Activated T-cell treated with anti-CD3 and anti-CD28 coated beads, Interleukin-2, amount 50 U/mL, for 72 hours (primary cell): ENCODE measurements at regions not wholly inside any gene's neighbourhood (a gene's known extent, or its start where the extent isn't known, plus 50 kb on each side); places are given as distances from the start of the nearest gene placed in this dataset.
A peak's percentile ranks its signal among the peaks of the same experiment; 100 is the strongest.

ENCODE experiments used
- ATAC-seq, 2 donors: fragments of 150-1000 bp; cut with Tn5 transposase; replicated peaks in 1 of 2; 2 replicates each; pipeline ENCODE4 v1.10.0; 2021; ENCODE audit warnings: moderate library complexity in 2 of 2, mild to moderate bottlenecking in 1 of 2
- DNase-seq, 2 donors: peaks; one replicate each; pipeline ENCODE4 v3.0.0; 2021 to 2022; ENCODE audit warnings: mixed read lengths in 1 of 2
- H3K27ac Mint-ChIP-seq: one replicate; pipeline ENCODE4 v1.8.0; 2022; ENCODE audit warnings: mild to moderate bottlenecking, moderate library complexity, mixed read lengths
- H3K27me3 Mint-ChIP-seq: one replicate; pipeline ENCODE4 v1.8.0; 2022; ENCODE audit warnings: low read depth, mixed read lengths
- H3K36me3 Mint-ChIP-seq, 2 donors: one replicate each; pipeline ENCODE4 v1.8.0; 2022; ENCODE audit warnings: mixed read lengths in 2 of 2, mild to moderate bottlenecking in 1 of 2; ENCODE audit not compliant: insufficient read depth in 2 of 2
- H3K4me1 Mint-ChIP-seq: one replicate; pipeline ENCODE4 v1.8.0; 2022; ENCODE audit warnings: low read depth, mixed read lengths
- H3K4me3 Mint-ChIP-seq, 2 donors: one replicate each; pipeline ENCODE4 v1.8.0; 2022; ENCODE audit warnings: mild to moderate bottlenecking in 2 of 2, mixed read lengths in 2 of 2, moderate library complexity in 2 of 2
- H3K9me3 Mint-ChIP-seq, 2 donors: one replicate each; pipeline ENCODE4 v1.8.0; 2022; ENCODE audit warnings: mixed read lengths in 2 of 2

DNA sequence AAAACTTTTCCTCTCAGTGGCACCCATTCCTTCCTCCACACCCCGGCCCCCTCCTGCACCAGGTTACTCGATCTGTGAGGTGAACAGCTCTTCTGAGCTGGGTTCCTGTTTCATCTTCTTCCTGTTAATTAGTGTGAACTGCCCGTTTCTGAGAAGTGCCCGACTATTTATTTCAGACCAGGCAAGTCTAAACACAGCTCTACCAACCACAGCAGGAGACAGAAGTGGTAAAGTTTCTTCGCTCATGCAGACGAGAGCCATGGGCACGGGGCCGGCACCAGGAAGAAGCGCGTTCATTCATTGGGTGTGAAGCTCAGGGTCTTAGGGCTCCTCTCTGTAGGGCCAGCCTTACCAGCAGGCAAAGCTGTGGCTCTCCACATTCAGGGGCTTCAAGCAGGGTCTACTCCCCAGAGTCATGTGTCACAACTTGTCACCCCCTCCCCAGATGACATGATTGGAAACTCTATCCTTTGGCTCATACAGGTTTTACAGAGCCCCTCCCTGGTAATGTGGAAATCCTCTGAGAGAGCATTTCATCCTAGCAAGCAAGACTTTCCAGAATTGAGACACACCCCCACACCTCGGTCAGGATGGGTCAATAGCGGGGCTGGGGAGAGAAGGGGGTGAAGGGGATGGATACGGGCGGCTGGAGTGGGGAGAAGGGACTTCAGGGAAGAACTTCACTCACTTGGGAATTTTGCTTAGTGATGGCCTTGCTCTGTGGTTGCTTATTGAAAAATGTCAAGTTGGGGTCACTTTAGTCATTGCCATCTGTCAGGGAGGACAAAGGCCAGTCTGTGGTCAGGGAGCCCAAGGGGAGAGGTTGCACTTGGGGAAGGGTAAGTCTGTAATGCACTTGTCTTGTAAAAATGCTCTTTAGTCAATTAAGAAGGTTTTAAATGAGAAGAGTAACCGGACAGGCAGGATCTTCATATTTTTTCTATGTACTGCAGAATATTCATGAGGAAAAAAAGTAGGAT lies 121.6 kb upstream of the TRIM2 start:
- peak overlapping the region in 1 of 2 donors; percentile 15 for H3K4me3 Mint-ChIP-seq
- peaks cover 24% of the 10 kb centered on the region for H3K27me3 Mint-ChIP-seq
- H3K36me3 Mint-ChIP-seq, result peaks cover 0 to 8% of the 10 kb centered on the region in 2 donors
- no peak overlapping the region for H3K27ac Mint-ChIP-seq
- no peak for DNase-seq
- no peak for ATAC-seq
- peaks cover 43% of the 10 kb centered on the region for H3K4me1 Mint-ChIP-seq
- no peaks in the 10 kb centered on the region for H3K9me3 Mint-ChIP-seq

DNA sequence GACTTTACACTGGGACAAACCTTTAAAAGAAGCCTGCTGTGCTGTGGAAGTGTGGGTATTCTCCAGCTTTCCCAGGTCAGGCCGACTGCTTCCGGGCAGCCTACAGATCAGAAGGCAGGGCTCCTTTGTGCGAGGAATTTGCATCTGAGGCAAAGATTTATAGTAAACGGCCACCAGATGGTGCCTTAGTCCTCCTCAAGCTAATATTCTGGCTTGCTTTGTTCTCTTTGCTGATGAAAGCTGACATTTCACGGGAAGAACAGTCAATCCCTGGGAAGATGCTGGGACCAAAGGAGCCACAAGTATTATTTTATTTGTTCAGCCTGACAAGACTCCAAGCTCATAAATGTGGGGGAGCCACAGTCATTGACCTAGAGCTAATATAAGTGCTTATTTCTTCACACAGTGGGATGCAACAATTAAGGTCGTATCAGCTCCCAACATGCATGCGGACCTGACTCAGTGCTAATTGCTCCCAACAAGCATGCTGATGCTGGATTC lies 120.7 kb upstream of the TRIM2 start:
- peak overlapping the region; percentile 55 to 64 for H3K4me3 Mint-ChIP-seq
- peaks cover 43% of the 10 kb centered on the region for H3K4me1 Mint-ChIP-seq
- H3K27me3 Mint-ChIP-seq, result peaks cover 24% of the 10 kb centered on the region
- ATAC-seq (peak; percentile 54 to 58), DNase-seq (peak; percentile 37 to 45)
- peaks cover 0 to 8% of the 10 kb centered on the region in 2 donors for H3K36me3 Mint-ChIP-seq
- no peak overlapping the region for H3K27ac Mint-ChIP-seq
- H3K9me3 Mint-ChIP-seq, result no peaks in the 10 kb centered on the region

- peaks cover 24% of the 10 kb centered on the region for H3K27me3 Mint-ChIP-seq
- no peak overlapping the region for H3K27ac Mint-ChIP-seq
- ATAC-seq, result no peak
Measured at GRCh38 chr4:153084224-153084979, 119.8 kb upstream of the TRIM2 start.

GRCh38 chr4:153084980-153085630 lies 119.1 kb upstream of the TRIM2 start:
- peak; percentile 85 to 91 for DNase-seq
- peak overlapping the region; percentile 48 for H3K4me3 Mint-ChIP-seq
- peaks cover 0 to 8% of the 10 kb centered on the region in 2 donors for H3K36me3 Mint-ChIP-seq
- peaks cover 39% of the 10 kb centered on the region for H3K4me1 Mint-ChIP-seq
- H3K9me3 Mint-ChIP-seq, result no peaks in the 10 kb centered on the region
- peaks cover 24% of the 10 kb centered on the region for H3K27me3 Mint-ChIP-seq
- peak; percentile 87 to 95 for ATAC-seq
- H3K27ac Mint-ChIP-seq, result peak overlapping the region; percentile 1

More at GRCh38 chr4:153084224-153084979, 119.8 kb upstream of the TRIM2 start:
- Mint-ChIP-seq H3K4me3 (no peak overlapping the region), H3K9me3 (no peaks in the 10 kb centered on the region), H3K4me1 (peaks cover 43% of the 10 kb centered on the region), H3K36me3 (peaks cover 0 to 8% of the 10 kb centered on the region in 2 donors)
- DNase-seq, result no peak

DNA sequence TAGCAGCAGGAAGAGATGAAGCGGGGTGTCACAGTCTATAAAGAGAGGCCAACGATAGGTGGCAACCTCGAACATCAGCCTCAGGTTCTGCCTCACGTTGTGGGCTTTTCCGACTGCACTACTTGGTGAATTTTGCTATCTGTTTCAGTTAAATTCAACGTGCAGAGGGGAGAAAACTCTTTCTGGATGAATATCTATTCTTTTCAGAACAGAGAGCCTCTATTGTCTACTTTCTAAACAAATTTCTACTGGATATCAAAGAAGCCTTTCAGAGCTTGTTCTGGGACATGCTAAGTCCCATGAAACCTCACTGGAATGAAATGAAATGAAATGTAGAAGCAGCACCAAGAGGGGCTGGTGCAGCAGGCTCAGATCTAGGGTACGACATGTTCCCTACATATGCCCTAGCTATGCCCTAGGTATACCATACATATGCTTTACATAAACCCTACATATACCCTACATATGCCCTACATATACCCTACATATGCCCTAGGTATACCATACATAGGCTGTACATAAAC lies 116.5 kb upstream of the TRIM2 start:
- no peaks in the 10 kb centered on the region for H3K9me3 Mint-ChIP-seq
- no peak overlapping the region for H3K4me3 Mint-ChIP-seq
- DNase-seq (no peak), ATAC-seq (no peak)
- peaks cover 11% of the 10 kb centered on the region for H3K27me3 Mint-ChIP-seq
- no peak overlapping the region for H3K27ac Mint-ChIP-seq
- H3K4me1 Mint-ChIP-seq, result peaks cover 30% of the 10 kb centered on the region
- peaks cover 0 to 8% of the 10 kb centered on the region in 2 donors for H3K36me3 Mint-ChIP-seq

DNA sequence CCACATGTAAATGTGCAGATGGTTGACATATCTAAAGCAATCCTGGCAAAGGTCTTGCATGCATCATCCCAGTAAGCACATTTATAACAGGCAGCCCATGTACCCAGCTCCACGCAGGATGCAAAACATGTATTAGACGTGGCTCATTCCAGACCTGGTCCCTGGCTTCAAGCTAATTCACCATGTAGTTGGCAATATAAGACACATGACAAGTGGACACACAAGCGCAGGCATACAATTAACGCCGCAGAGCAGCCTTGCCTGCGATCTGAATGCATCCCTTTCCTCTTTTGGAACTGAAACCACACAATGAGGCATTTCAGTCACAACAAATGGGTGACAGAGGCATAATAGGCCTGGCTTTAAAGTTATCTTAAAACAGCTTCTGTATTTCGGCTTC lies 114.5 kb upstream of the TRIM2 start:
- Mint-ChIP-seq H3K4me1 (peaks cover 14% of the 10 kb centered on the region), H3K27ac (no peak overlapping the region), H3K36me3 (peaks cover 0 to 8% of the 10 kb centered on the region in 2 donors), H3K4me3 (no peak overlapping the region), H3K27me3 (peaks cover 5% of the 10 kb centered on the region), H3K9me3 (no peaks in the 10 kb centered on the region)
- ATAC-seq (no peak), DNase-seq (no peak)

DNA sequence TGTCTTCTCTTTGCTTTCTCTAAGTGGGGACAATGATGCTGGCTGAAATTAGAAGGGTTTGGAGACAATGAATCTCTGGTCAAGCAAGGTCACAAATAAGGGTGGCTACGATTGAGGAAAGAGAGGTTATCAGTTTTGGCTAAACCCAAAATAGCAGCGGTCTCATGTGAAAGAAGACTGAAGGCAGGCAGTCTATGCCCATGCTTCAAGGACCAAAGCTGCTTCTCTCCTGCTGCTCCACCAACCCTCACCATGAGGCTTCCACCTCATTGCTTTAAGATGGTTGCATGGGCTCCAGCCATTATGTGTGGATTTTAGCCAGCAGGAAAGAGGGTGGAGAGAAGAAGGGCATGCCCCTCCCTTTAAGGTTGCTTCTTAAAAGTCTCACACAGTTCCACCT lies 114.1 kb upstream of the TRIM2 start:
- Mint-ChIP-seq H3K36me3 (peaks cover 0 to 8% of the 10 kb centered on the region in 2 donors), H3K27me3 (peaks cover 5% of the 10 kb centered on the region), H3K4me3 (no peak overlapping the region), H3K27ac (no peak overlapping the region), H3K4me1 (peaks cover 9% of the 10 kb centered on the region), H3K9me3 (no peaks in the 10 kb centered on the region)
- DNase-seq (no peak), ATAC-seq (no peak)

GRCh38 chr4:153090670-153091385 lies 113.4 kb upstream of the TRIM2 start:
- no peak for DNase-seq
- no peaks in the 10 kb centered on the region for H3K9me3 Mint-ChIP-seq
- ATAC-seq, result no peak
- H3K27ac Mint-ChIP-seq, result no peak overlapping the region
- peaks cover 3% of the 10 kb centered on the region for H3K4me1 Mint-ChIP-seq
- H3K27me3 Mint-ChIP-seq, result peaks cover under 1% of the 10 kb centered on the region
- H3K36me3 Mint-ChIP-seq, result peaks cover 0 to 5% of the 10 kb centered on the region in 2 donors
- no peak overlapping the region for H3K4me3 Mint-ChIP-seq

GRCh38 chr4:153093396-153093795 lies 110.8 kb upstream of the TRIM2 start:
- ATAC-seq (no peak), DNase-seq (no peak)
- Mint-ChIP-seq H3K4me3 (no peak overlapping the region), H3K4me1 (no peaks in the 10 kb centered on the region), H3K36me3 (no peaks in the 10 kb centered on the region), H3K27ac (no peak overlapping the region), H3K27me3 (no peaks in the 10 kb centered on the region), H3K9me3 (no peaks in the 10 kb centered on the region)

- no peak overlapping the region for H3K27ac Mint-ChIP-seq
- H3K36me3 Mint-ChIP-seq, result no peaks in the 10 kb centered on the region
- no peak overlapping the region for H3K4me3 Mint-ChIP-seq
- no peak for ATAC-seq
- no peaks in the 10 kb centered on the region for H3K4me1 Mint-ChIP-seq
- DNase-seq, result no peak
- no peaks in the 10 kb centered on the region for H3K9me3 Mint-ChIP-seq
- no peaks in the 10 kb centered on the region for H3K27me3 Mint-ChIP-seq
Measured at GRCh38 chr4:153093802-153094201, 110.4 kb upstream of the TRIM2 start.

DNA sequence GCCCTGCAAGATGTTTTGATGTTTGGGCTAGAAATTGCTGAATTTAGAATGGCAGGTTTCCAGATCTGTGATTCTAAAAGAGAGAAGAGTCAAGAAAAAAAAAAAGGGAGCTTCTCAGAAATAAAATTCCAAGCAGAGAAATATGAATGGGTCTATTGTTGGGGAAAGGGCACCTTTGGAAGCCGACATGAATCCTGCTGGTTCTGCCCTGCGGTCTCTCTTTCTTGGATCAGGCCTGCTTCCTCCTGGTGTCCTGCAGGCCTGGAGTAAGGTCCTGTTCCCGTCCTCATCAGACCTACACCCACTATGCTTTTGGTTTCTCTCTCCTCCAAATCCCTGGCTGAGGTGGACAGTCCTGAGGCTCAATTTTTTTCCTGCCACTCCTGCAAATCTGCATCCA lies 109.8 kb upstream of the TRIM2 start:
- Mint-ChIP-seq H3K9me3 (no peaks in the 10 kb centered on the region), H3K36me3 (no peaks in the 10 kb centered on the region), H3K27ac (no peak overlapping the region), H3K27me3 (no peaks in the 10 kb centered on the region), H3K4me3 (no peak overlapping the region), H3K4me1 (no peaks in the 10 kb centered on the region)
- ATAC-seq (no peak), DNase-seq (no peak)
